ENCODE measurements at regions not wholly inside any gene's neighbourhood (a gene's known extent, or its start where the extent isn't known, plus 50 kb on each side); places are given as distances from the start of the nearest gene placed in this dataset.

- DNase-seq, result no peak
Observed at GRCh38 chr21:16983420-16983819, 529.4 kb upstream of the CXADR start.

- DNase-seq, result no peak
Observed at GRCh38 chr21:16992448-16992847, 520.4 kb upstream of the CXADR start.

- no peak for DNase-seq
Observed at GRCh38 chr21:16993416-16994038, 519.3 kb upstream of the CXADR start.

- DNase-seq, result no peak
Observed at GRCh38 chr21:17002594-17003257, 510.1 kb upstream of the CXADR start.

- DNase-seq, result no peak
Observed at GRCh38 chr21:17003258-17003615, 509.6 kb upstream of the CXADR start.

- DNase-seq, result no peak
Observed at GRCh38 chr21:17003763-17004373, 509.0 kb upstream of the CXADR start.

GRCh38 chr21:17032141-17032655 lies 480.6 kb upstream of the CXADR start:
- no peak for DNase-seq

GRCh38 chr21:17044696-17045095 lies 468.1 kb upstream of the CXADR start:
- DNase-seq, result no peak

- DNase-seq, result no peak
Observed at GRCh38 chr21:17045214-17045853, 467.5 kb upstream of the CXADR start.

- DNase-seq, result no peak
Observed at GRCh38 chr21:17048974-17049373, 463.9 kb upstream of the CXADR start.

- no peak for DNase-seq
Observed at GRCh38 chr21:17050156-17050555, 462.7 kb upstream of the CXADR start.

GRCh38 chr21:17050646-17051045 lies 462.2 kb upstream of the CXADR start:
- no peak for DNase-seq

- no peak for DNase-seq
Observed at GRCh38 chr21:17051054-17051453, 461.8 kb upstream of the CXADR start.

- DNase-seq, result no peak
Observed at GRCh38 chr21:17053321-17053720, 459.5 kb upstream of the CXADR start.

GRCh38 chr21:17059936-17060335 lies 452.9 kb upstream of the CXADR start:
- DNase-seq, result no peak

GRCh38 chr21:17066006-17066405 lies 446.8 kb upstream of the CXADR start:
- no peak for DNase-seq

- DNase-seq, result no peak
Observed at GRCh38 chr21:17071093-17071492, 441.8 kb upstream of the CXADR start.

GRCh38 chr21:17081193-17081592 lies 431.6 kb upstream of the CXADR start:
- no peak for DNase-seq

GRCh38 chr21:17082843-17083483 lies 429.9 kb upstream of the CXADR start:
- DNase-seq, result no peak

GRCh38 chr21:17085707-17086106 lies 427.1 kb upstream of the CXADR start:
- DNase-seq, result no peak

- DNase-seq, result no peak
Observed at GRCh38 chr21:17088500-17088899, 424.3 kb upstream of the CXADR start.

- no peak for DNase-seq
Observed at GRCh38 chr21:17089091-17089491, 423.8 kb upstream of the CXADR start.

- DNase-seq, result no peak
Observed at GRCh38 chr21:17101696-17102095, 411.1 kb upstream of the CXADR start.

All from activated gamma-delta T cell treated with Interleukin-2 at 50 U/mL for 16 hours (primary cell).